Activated CD8-positive, alpha-beta T cell treated with anti-CD3 and anti-CD28 coated beads for 36 hours (primary cell): ENCODE measurements at regions not wholly inside any gene's neighbourhood (a gene's known extent, or its start where the extent isn't known, plus 50 kb on each side); places are given as distances from the start of the nearest gene placed in this dataset.

ENCODE experiments used
- ATAC-seq: fragments of 200-7000 bp; cut with Tn5 transposase; one replicate; pipeline ENCODE4 v1.10.0; 2021; ENCODE audit warnings: mild to moderate bottlenecking, moderate library complexity
- CTCF ChIA-PET: fragments of 350-600 bp; sonication (Branson Sonifier 250); formaldehyde crosslinking; loops from one replicate; lab custom pipeline; 2021; ENCODE audit warnings: antibody characterized with exemption; lab: Charles Lee
- POLR2A ChIA-PET: fragments of 350-600 bp; sonication (Branson Sonifier 250); formaldehyde crosslinking; loops from one replicate; lab custom pipeline; 2021; ENCODE audit warnings: antibody characterized with exemption; lab: Charles Lee
- DNase-seq: peaks from one replicate; pipeline ENCODE4 v3.0.0-alpha.2; 2020
- H3K27ac Mint-ChIP-seq: one replicate; pipeline ENCODE4 v1.8.0; 2021; ENCODE audit warnings: mild to moderate bottlenecking, mixed read lengths
- H3K27me3 Mint-ChIP-seq: one replicate; pipeline ENCODE4 v1.8.0; 2021; ENCODE audit warnings: mixed read lengths
- H3K36me3 Mint-ChIP-seq: one replicate; pipeline ENCODE4 v1.8.0; 2021; ENCODE audit warnings: low read depth, mixed read lengths
- H3K4me1 Mint-ChIP-seq: one replicate; pipeline ENCODE4 v1.8.0; 2021; ENCODE audit warnings: low read depth, mixed read lengths
- H3K4me3 Mint-ChIP-seq: one replicate; pipeline ENCODE4 v1.8.0; 2021; ENCODE audit warnings: mild to moderate bottlenecking, moderate library complexity, mixed read lengths
- H3K9me3 Mint-ChIP-seq: one replicate; pipeline ENCODE4 v1.8.0; 2021; ENCODE audit warnings: mixed read lengths
- CTCF ChIP-seq: fragments of 200-600 bp; IDR thresholded peaks from one replicate; pipeline ENCODE4 v1.8.0; 2022; ENCODE audit warnings: antibody characterized with exemption, mild to moderate bottlenecking
- intact Hi-C: fragments of 100-400 bp; cut with micrococcal nuclease; formaldehyde crosslinking; loops from one replicate; pipeline ENCODE4 v1.10.0; 2022

GRCh38 chr18:40347261-40347660 lies 1607.8 kb upstream of the PIK3C3 start:
- ChIA-PET POLR2A (no interaction called here), CTCF (no interaction called here)
- no peaks in the 10 kb centered on the region for H3K4me1 Mint-ChIP-seq
- ATAC-seq: no peak
- H3K27me3 Mint-ChIP-seq: no peaks in the 10 kb centered on the region
- intact Hi-C loops: no loop called here
- H3K36me3 Mint-ChIP-seq: no peaks in the 10 kb centered on the region
- H3K9me3 Mint-ChIP-seq: peaks cover 11% of the 10 kb centered on the region
- no peak for TF ChIP-seq CTCF
- no peak overlapping the region for H3K4me3 Mint-ChIP-seq
- no peak for DNase-seq
- no peak overlapping the region for H3K27ac Mint-ChIP-seq

- no peak for TF ChIP-seq CTCF
- H3K27me3 Mint-ChIP-seq: no peaks in the 10 kb centered on the region
- H3K36me3 Mint-ChIP-seq: no peaks in the 10 kb centered on the region
- intact Hi-C loops: no loop called here
- ATAC-seq: no peak
- POLR2A ChIA-PET: no interaction called here
- no peaks in the 10 kb centered on the region for H3K4me1 Mint-ChIP-seq
- H3K27ac Mint-ChIP-seq: no peak overlapping the region
- H3K9me3 Mint-ChIP-seq: peaks cover 7% of the 10 kb centered on the region
- CTCF ChIA-PET: no interaction called here
- no peak overlapping the region for H3K4me3 Mint-ChIP-seq
- DNase-seq: no peak
These were observed 1608.9 kb upstream of the PIK3C3 start for GRCh38 chr18:40346146-40346545.

GRCh38 chr18:40341701-40342100 lies 1613.3 kb upstream of the PIK3C3 start:
- Mint-ChIP-seq H3K4me1 (no peaks in the 10 kb centered on the region), H3K27me3 (no peaks in the 10 kb centered on the region), H3K36me3 (no peaks in the 10 kb centered on the region), H3K9me3 (peaks cover 6% of the 10 kb centered on the region), H3K27ac (no peak overlapping the region), H3K4me3 (no peak overlapping the region)
- ChIA-PET POLR2A (no interaction called here), CTCF (no interaction called here)
- TF ChIP-seq CTCF: no peak
- intact Hi-C loops: no loop called here
- ATAC-seq (no peak), DNase-seq (no peak)

- no peaks in the 10 kb centered on the region for H3K27me3 Mint-ChIP-seq
- H3K4me1 Mint-ChIP-seq: no peaks in the 10 kb centered on the region
- no peaks in the 10 kb centered on the region for H3K36me3 Mint-ChIP-seq
- DNase-seq (no peak), ATAC-seq (no peak)
- ChIA-PET CTCF (no interaction called here), POLR2A (no interaction called here)
- H3K27ac Mint-ChIP-seq: no peak overlapping the region
- intact Hi-C loops: no loop called here
- TF ChIP-seq CTCF: no peak
- peaks cover 4% of the 10 kb centered on the region for H3K9me3 Mint-ChIP-seq
- H3K4me3 Mint-ChIP-seq: no peak overlapping the region
These were observed 1616.8 kb upstream of the PIK3C3 start for GRCh38 chr18:40338284-40338683.

- ChIA-PET POLR2A (no interaction called here), CTCF (no interaction called here)
- peaks cover 8% of the 10 kb centered on the region for H3K9me3 Mint-ChIP-seq
- H3K27me3 Mint-ChIP-seq: no peaks in the 10 kb centered on the region
- H3K27ac Mint-ChIP-seq: no peak overlapping the region
- no peak for DNase-seq
- H3K4me1 Mint-ChIP-seq: no peaks in the 10 kb centered on the region
- H3K4me3 Mint-ChIP-seq: no peak overlapping the region
- intact Hi-C loops: no loop called here
- no peak for ATAC-seq
- no peaks in the 10 kb centered on the region for H3K36me3 Mint-ChIP-seq
- no peak for TF ChIP-seq CTCF
These were observed 1628.0 kb upstream of the PIK3C3 start for GRCh38 chr18:40326985-40327384.
